Loucy (cell line): ENCODE measurements at regions not wholly inside any gene's neighbourhood (a gene's known extent, or its start where the extent isn't known, plus 50 kb on each side); places are given as distances from the start of the nearest gene placed in this dataset.

Source experiments
- H2AFZ ChIP-seq: fragments of 200-600 bp; sonication (generic); 2 replicates; pipeline ENCODE4 v1.6.0; 2016; ENCODE audit warnings: antibody characterized with exemption, mild to moderate bottlenecking, low read length, moderate library complexity
- H3F3A ChIP-seq: fragments of 200-600 bp; 2 replicates; pipeline ENCODE4 v1.6.0; 2016; ENCODE audit warnings: antibody characterized with exemption, low read depth, mild to moderate bottlenecking
- H3K27me3 ChIP-seq: fragments of 200-600 bp; sonication (generic); 2 replicates; pipeline ENCODE4 v1.6.1; 2014; ENCODE audit warnings: low read length, mild to moderate bottlenecking; ENCODE audit not compliant: insufficient read depth, poor library complexity, severe bottlenecking
- H3K36me3 ChIP-seq: fragments of 200-600 bp; sonication (generic); 2 replicates; pipeline ENCODE4 v1.6.1; 2016; ENCODE audit warnings: low read length; ENCODE audit not compliant: insufficient read depth
- H3K4me1 ChIP-seq: fragments of 200-600 bp; sonication (generic); 2 replicates; pipeline ENCODE4 v1.5.1; 2014; ENCODE audit warnings: low read length, mild to moderate bottlenecking; ENCODE audit not compliant: insufficient read depth, poor library complexity, severe bottlenecking
- H3K4me2 ChIP-seq: fragments of 200-600 bp; sonication (generic); 2 replicates; pipeline ENCODE4 v1.6.0; 2014; ENCODE audit warnings: antibody characterized with exemption, low read length, low read depth, mild to moderate bottlenecking; ENCODE audit not compliant: poor library complexity, severe bottlenecking
- H3K4me3 ChIP-seq: fragments of 200-600 bp; sonication (generic); 2 replicates; pipeline ENCODE4 v1.5.1; 2014; ENCODE audit warnings: low read length, mild to moderate bottlenecking, mixed read lengths; ENCODE audit not compliant: poor library complexity, severe bottlenecking
- H3K79me2 ChIP-seq: fragments of 200-600 bp; sonication (generic); 2 replicates; pipeline ENCODE4 v1.6.1; 2014; ENCODE audit warnings: low read length; ENCODE audit not compliant: insufficient read depth
- H3K9ac ChIP-seq: fragments of 200-600 bp; sonication (generic); 2 replicates; pipeline ENCODE4 v1.6.0; 2014; ENCODE audit warnings: mild to moderate bottlenecking, low read depth, low read length, moderate library complexity; ENCODE audit not compliant: poor library complexity, severe bottlenecking
- H3K9me2 ChIP-seq: fragments of 200-600 bp; sonication (generic); replicated peaks from 2 replicates; pipeline ENCODE4 v1.6.1; 2016; ENCODE audit warnings: low read depth, low read length, mixed read lengths
- H3K9me3 ChIP-seq: fragments of 200-600 bp; sonication (generic); 2 replicates; pipeline ENCODE4 v1.6.1; 2014; ENCODE audit warnings: mild to moderate bottlenecking, antibody characterized with exemption, low read length, low read depth; ENCODE audit not compliant: insufficient read depth
- H4K20me1 ChIP-seq: fragments of 200-600 bp; sonication (generic); 2 replicates; pipeline ENCODE4 v1.6.0; 2014; ENCODE audit warnings: antibody characterized with exemption, low read length, mild to moderate bottlenecking; ENCODE audit not compliant: insufficient read depth, poor library complexity, severe bottlenecking
- EZH2phosphoT487 ChIP-seq: fragments of 200-600 bp; IDR thresholded peaks from 2 replicates; pipeline ENCODE4 v1.6.1; 2018; ENCODE audit warnings: antibody characterized with exemption, mild to moderate bottlenecking, moderate library complexity, borderline replicate concordance
- TF ChIP-seq, protein P1 (sequence below): fragments of 200-600 bp; sonication (generic); conservative IDR thresholded peaks from 2 replicates; pipeline ENCODE4 v1.5.1; 2014; ENCODE audit warnings: mild to moderate bottlenecking, antibody characterized with exemption, low read length

DNA sequence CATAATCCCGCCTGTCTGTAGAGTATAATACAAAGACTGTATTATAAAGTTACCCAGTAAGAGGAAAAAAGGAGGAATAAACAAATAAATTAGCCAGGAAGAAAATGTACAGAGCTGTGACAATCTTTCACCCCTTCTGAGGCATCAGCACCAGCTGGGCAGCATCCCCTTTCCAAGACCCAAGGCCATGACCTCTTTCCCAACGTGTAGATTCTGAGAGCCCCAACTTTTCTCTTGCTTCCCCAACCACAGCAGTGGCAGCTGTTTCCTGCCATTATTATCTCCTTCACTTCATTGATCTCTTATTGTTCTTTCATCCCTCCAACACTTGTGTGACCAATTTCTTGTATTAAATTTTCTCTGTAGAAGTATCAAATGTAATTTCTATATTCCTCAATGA, 101.6 kb downstream of the BBS10 start:
- H3K4me1 ChIP-seq: no peaks in the 10 kb centered on the region
- H3K4me2 ChIP-seq: no peak overlapping the region
- H3K9me2 ChIP-seq: 0 out of 2 replicates have a peak, but pooled peaks cover 3% of the 10 kb centered on the region
- no peaks in the 10 kb centered on the region for H3K79me2 ChIP-seq
- no peaks in the 10 kb centered on the region for H3K9me3 ChIP-seq
- H3F3A ChIP-seq: no peaks in the 10 kb centered on the region
- no peak overlapping the region for H3K9ac ChIP-seq
- no peaks in the 10 kb centered on the region for H3K27me3 ChIP-seq
- no peaks in the 10 kb centered on the region for H3K36me3 ChIP-seq
- no peaks in the 10 kb centered on the region for H4K20me1 ChIP-seq
- no peak overlapping the region for H2AFZ ChIP-seq
- TF ChIP-seq, protein P1, sequence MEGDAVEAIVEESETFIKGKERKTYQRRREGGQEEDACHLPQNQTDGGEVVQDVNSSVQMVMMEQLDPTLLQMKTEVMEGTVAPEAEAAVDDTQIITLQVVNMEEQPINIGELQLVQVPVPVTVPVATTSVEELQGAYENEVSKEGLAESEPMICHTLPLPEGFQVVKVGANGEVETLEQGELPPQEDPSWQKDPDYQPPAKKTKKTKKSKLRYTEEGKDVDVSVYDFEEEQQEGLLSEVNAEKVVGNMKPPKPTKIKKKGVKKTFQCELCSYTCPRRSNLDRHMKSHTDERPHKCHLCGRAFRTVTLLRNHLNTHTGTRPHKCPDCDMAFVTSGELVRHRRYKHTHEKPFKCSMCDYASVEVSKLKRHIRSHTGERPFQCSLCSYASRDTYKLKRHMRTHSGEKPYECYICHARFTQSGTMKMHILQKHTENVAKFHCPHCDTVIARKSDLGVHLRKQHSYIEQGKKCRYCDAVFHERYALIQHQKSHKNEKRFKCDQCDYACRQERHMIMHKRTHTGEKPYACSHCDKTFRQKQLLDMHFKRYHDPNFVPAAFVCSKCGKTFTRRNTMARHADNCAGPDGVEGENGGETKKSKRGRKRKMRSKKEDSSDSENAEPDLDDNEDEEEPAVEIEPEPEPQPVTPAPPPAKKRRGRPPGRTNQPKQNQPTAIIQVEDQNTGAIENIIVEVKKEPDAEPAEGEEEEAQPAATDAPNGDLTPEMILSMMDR: no peak
- H3K4me3 ChIP-seq: no peak overlapping the region

DNA sequence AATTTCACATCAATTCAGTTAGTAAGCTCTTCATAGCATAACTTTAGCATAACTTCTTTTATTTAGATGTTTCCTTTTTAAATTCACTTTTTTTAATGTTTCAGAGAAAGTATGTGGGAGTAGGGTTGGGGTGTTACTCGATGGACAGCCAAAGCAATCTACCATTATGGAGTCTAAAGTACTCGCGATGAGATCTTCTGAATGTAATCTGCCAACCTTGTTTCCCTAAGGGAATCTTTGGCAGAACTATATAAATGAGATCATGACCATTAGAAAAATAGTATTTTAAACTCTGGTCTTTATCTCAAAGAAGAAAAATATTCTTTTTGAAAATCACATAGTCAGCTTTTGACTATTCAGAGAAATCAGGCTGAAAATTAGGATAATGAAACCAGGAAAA, 103.9 kb downstream of the BBS10 start:
- Histone ChIP-seq H4K20me1 (no peaks in the 10 kb centered on the region), H3K9ac (no peak overlapping the region), H3K9me2 (0 out of 2 replicates have a peak, but pooled peaks cover 3% of the 10 kb centered on the region), H3K4me2 (no peak overlapping the region), H3K79me2 (no peaks in the 10 kb centered on the region), H2AFZ (no peak overlapping the region), H3K27me3 (no peaks in the 10 kb centered on the region), H3F3A (no peaks in the 10 kb centered on the region), H3K36me3 (no peaks in the 10 kb centered on the region), H3K4me1 (no peaks in the 10 kb centered on the region), H3K4me3 (no peak overlapping the region), H3K9me3 (no peaks in the 10 kb centered on the region)
- no peak for TF ChIP-seq EZH2phosphoT487
- TF ChIP-seq, protein P1: no peak

GRCh38 chr12:76242813-76243550, 105.2 kb downstream of the BBS10 start:
- Histone ChIP-seq H3K79me2 (no peaks in the 10 kb centered on the region), H3F3A (no peaks in the 10 kb centered on the region), H2AFZ (no peak overlapping the region), H4K20me1 (no peaks in the 10 kb centered on the region), H3K4me1 (no peaks in the 10 kb centered on the region), H3K9ac (no peak overlapping the region), H3K4me2 (no peak overlapping the region), H3K36me3 (no peaks in the 10 kb centered on the region), H3K9me2 (0 out of 2 replicates have a peak, but pooled peaks cover 3% of the 10 kb centered on the region), H3K4me3 (no peak overlapping the region), H3K27me3 (no peaks in the 10 kb centered on the region), H3K9me3 (no peaks in the 10 kb centered on the region)
- TF ChIP-seq EZH2phosphoT487: no peak

DNA sequence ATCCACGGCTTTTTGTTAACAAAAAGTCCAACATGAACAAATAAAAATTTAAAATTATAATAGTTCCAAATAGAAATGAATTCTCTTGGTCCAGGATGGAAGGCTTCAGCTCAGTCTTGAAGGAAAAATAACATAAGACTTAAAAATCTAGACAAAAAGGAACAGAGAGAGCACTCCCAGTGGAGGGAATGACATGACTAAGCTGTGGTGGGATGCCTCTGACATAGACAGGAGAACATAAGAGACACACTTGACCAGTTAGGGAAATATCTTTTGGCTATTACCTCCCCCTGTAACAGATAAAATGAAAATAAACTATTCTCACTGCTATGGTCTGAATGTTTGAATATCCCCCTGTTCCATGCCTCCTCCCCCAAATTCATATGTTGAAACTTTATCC, 106.8 kb downstream of the BBS10 start:
- H3K4me1 ChIP-seq: no peaks in the 10 kb centered on the region
- H3F3A ChIP-seq: no peaks in the 10 kb centered on the region
- no peak overlapping the region for H3K4me2 ChIP-seq
- no peaks in the 10 kb centered on the region for H3K27me3 ChIP-seq
- no peaks in the 10 kb centered on the region for H3K36me3 ChIP-seq
- H3K9me3 ChIP-seq: no peaks in the 10 kb centered on the region
- H3K9ac ChIP-seq: no peak overlapping the region
- TF ChIP-seq, protein P1: no peak
- TF ChIP-seq EZH2phosphoT487: no peak
- H3K4me3 ChIP-seq: no peak overlapping the region
- no peak overlapping the region for H2AFZ ChIP-seq
- H3K79me2 ChIP-seq: no peaks in the 10 kb centered on the region
- H3K9me2 ChIP-seq: 0 out of 2 replicates have a peak, but pooled peaks cover 3% of the 10 kb centered on the region
- H4K20me1 ChIP-seq: no peaks in the 10 kb centered on the region
